Mononuclear cell (primary cell): ENCODE measurements at regions not wholly inside any gene's neighbourhood (a gene's known extent, or its start where the extent isn't known, plus 50 kb on each side); places are given as distances from the start of the nearest gene placed in this dataset.
"Not testable (repeated sequence)": the region's sequence is repeated elsewhere in the genome, so short reads cannot be mapped to it uniquely, and the experiment has no call there.

Experiments used
- H3K27me3 ChIP-seq: 2 replicates; pipeline ENCODE4 v1.6.0; 2011; ENCODE audit warnings: low read length, control low read depth; ENCODE audit not compliant: insufficient read depth
- H3K4me1 ChIP-seq: 2 replicates; pipeline ENCODE4 v1.5.1; 2011; ENCODE audit warnings: mild to moderate bottlenecking, low read length, control low read depth; ENCODE audit not compliant: insufficient read depth
- H3K4me3 ChIP-seq: 2 replicates; pipeline ENCODE4 v1.5.1; 2011; ENCODE audit warnings: mild to moderate bottlenecking, low read length, moderate library complexity
- H3K9me3 ChIP-seq: 2 replicates; pipeline ENCODE4 v1.5.1; 2011; ENCODE audit warnings: low read depth, mild to moderate bottlenecking, control low read depth, low read length

- no peaks in the 10 kb centered on the region for H3K4me1 ChIP-seq
- H3K4me3 ChIP-seq = no peak overlapping the region
- no peaks in the 10 kb centered on the region for H3K9me3 ChIP-seq
- H3K27me3 ChIP-seq = no peaks in the 10 kb centered on the region
These were observed 723.1 kb downstream of the MATN1 start for GRCh38 chr1:30000266-30000665.

DNA sequence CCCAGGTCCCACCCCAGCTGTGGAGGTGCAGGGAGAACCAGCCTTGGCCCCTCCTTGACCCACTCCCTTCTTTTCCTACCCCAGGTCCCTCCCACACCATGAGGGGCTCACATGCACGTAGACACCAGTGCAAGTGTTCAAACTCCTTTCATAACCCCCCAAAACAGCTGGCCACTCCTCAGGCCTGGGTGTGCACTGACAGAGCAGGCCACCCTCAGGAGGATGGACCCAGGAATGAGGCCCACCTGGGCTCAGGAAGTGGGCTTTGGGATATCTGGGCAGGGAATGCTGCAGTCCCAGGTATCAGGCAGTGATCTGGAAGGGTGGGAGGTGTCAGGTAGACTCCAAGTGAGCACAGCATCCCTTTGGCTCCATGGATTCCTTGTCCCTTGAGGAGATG lies 723.8 kb downstream of the MATN1 start:
- H3K4me3 ChIP-seq = no peak overlapping the region
- no peaks in the 10 kb centered on the region for H3K4me1 ChIP-seq
- no peaks in the 10 kb centered on the region for H3K9me3 ChIP-seq
- H3K27me3 ChIP-seq = no peaks in the 10 kb centered on the region

DNA sequence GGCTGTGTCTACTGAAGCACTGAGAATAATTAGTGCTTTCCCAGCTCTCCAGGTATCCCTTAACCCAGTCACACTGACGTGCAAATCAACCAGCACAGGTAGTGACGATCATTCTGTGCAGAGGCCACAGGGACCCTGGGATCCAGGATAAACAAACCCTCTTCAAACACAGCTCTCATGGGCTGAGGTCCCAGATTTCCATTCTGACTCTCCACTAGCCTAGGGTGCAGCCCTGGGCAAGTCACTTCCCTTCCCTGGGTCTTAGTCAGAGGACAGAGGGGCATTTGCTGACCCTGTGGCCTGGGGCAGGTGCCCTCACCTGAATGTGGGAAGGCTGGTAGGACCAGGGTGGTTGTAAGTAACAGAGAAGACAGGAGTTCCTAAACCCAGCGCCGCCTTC lies 724.7 kb downstream of the MATN1 start:
- H3K4me1 ChIP-seq = no peaks in the 10 kb centered on the region
- H3K4me3 ChIP-seq = no peak overlapping the region
- H3K9me3 ChIP-seq = peaks cover 6% of the 10 kb centered on the region
- no peaks in the 10 kb centered on the region for H3K27me3 ChIP-seq

GRCh38 chr1:29997818-29998217 lies 725.6 kb downstream of the MATN1 start:
- not testable (repeated sequence) for H3K9me3 ChIP-seq, H3K4me3 ChIP-seq, H3K4me1 ChIP-seq, H3K27me3 ChIP-seq

DNA sequence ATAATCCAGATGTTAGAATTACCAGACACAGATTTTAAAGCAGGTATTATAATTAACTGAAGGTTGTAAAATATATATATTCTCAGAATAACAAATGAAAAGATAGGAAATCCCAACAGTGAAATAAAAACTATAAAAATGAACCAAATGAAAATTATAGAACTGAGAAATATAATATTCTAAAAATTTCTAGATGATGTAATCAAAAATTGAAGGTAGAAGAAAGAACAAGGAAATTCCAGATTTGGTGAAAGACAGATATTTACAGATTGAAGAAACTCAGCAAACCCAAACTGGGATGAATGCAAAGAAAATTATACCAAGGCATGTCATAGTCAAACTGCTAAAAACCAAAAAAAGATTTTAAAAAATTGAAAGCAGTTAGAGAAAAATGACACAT lies 729.4 kb downstream of the MATN1 start:
- Histone ChIP-seq H3K4me3 (no peak overlapping the region), H3K4me1 (no peaks in the 10 kb centered on the region), H3K9me3 (peaks cover 6% of the 10 kb centered on the region), H3K27me3 (no peaks in the 10 kb centered on the region)

GRCh38 chr1:29991815-29992214 lies 731.6 kb downstream of the MATN1 start:
- H3K27me3 ChIP-seq = no peaks in the 10 kb centered on the region
- no peaks in the 10 kb centered on the region for H3K4me1 ChIP-seq
- peaks cover 6% of the 10 kb centered on the region for H3K9me3 ChIP-seq
- H3K4me3 ChIP-seq = no peak overlapping the region

DNA sequence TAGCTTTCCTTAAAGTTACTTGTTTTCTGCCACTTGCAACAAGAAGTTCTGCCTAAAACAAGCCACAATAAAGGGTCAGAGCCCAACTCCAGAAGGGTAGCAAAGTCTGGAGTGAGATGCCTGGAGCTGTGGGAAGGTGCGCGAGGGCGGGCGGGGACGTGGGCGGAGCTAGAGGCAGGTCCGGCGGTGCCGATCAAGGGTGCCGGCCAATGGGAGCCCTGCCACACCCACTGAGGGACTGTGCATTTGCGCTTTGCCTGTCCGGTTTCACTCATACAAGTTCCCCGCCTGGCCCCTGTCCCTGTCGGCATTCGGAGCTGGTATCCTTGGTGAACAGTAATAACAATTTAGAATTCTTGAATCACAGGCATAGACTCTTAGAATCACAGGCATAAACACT lies 732.4 kb downstream of the MATN1 start:
- Histone ChIP-seq H3K4me3 (no peak overlapping the region), H3K9me3 (peaks cover 6% of the 10 kb centered on the region), H3K27me3 (no peaks in the 10 kb centered on the region), H3K4me1 (peaks cover 2% of the 10 kb centered on the region)

- H3K4me1 ChIP-seq = peaks cover 9% of the 10 kb centered on the region
- H3K4me3 ChIP-seq = no peak overlapping the region
- H3K27me3 ChIP-seq = no peaks in the 10 kb centered on the region
- peaks cover 6% of the 10 kb centered on the region for H3K9me3 ChIP-seq
These were observed 733.1 kb downstream of the MATN1 start for GRCh38 chr1:29990304-29990703.

DNA sequence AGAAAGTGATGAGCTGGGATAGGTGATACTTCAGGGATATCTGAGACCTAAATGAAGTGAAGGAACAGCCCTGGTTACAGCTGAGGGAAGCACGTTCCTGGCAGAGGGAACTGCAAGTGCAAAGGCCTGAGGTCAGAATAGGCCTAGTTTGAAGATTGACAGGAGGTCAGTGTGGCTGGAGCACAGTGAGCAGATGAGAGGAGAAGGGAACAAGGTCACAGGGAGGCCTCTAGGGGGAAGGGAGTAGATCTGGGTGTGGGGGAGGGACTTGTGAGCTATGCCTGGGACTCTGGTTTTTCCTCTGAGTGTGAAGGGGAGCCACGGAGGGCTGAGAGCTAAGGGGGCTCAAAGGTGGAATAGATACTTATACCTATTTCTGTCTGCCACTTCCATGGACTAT lies 736.4 kb downstream of the MATN1 start:
- Histone ChIP-seq H3K4me1 (peaks cover 22% of the 10 kb centered on the region), H3K4me3 (no peak overlapping the region), H3K9me3 (no peaks in the 10 kb centered on the region), H3K27me3 (no peaks in the 10 kb centered on the region)

GRCh38 chr1:29985606-29985945 lies 737.8 kb downstream of the MATN1 start:
- no peak overlapping the region for H3K4me3 ChIP-seq
- H3K9me3 ChIP-seq = no peaks in the 10 kb centered on the region
- no peaks in the 10 kb centered on the region for H3K27me3 ChIP-seq
- peaks cover 22% of the 10 kb centered on the region for H3K4me1 ChIP-seq

GRCh38 chr1:29984862-29985605 lies 738.4 kb downstream of the MATN1 start:
- no peaks in the 10 kb centered on the region for H3K9me3 ChIP-seq
- no peak overlapping the region for H3K4me3 ChIP-seq

DNA sequence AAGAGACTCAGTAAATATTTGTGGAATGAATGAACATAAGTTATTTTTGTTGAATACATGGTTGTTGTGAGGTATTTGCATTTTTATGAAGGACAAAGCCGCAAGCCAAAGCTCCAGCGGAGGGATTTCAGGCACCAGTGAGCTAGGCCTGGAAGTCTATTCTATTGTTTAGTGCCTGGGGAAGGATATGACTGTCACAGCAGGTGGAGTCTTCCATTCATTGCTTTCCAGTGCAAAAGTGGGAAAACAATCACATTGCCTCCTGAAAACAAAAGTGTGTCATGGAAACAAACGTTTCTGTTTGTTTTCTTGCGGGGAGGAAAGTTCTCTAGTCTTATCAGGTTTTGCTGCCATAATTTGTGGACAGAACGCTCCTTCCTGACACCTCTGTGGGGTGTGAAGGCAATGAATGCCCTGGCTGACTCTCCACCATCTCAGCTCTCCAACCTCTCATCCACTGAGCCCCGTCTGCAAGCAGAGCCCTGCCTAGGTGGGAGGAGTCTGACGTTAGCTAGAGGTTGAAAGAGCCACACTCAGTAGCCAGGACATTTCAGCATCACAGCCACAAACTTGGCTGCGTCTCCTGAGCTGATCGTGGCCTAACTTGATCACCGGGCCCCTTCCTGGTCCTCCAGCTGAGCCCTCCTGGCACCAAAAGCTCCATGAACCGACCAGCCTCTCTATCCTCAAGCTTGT lies 739.1 kb downstream of the MATN1 start:
- peaks cover 2% of the 10 kb centered on the region for H3K27me3 ChIP-seq
- no peaks in the 10 kb centered on the region for H3K9me3 ChIP-seq
- H3K4me3 ChIP-seq = no peak overlapping the region
- H3K4me1 ChIP-seq = peaks cover 22% of the 10 kb centered on the region

More at GRCh38 chr1:29984862-29985605, 738.4 kb downstream of the MATN1 start:
- peaks cover under 1% of the 10 kb centered on the region for H3K27me3 ChIP-seq
- H3K4me1 ChIP-seq = peaks cover 22% of the 10 kb centered on the region

- H3K4me1 ChIP-seq = peaks cover 22% of the 10 kb centered on the region
- H3K27me3 ChIP-seq = peaks cover 2% of the 10 kb centered on the region
- no peaks in the 10 kb centered on the region for H3K9me3 ChIP-seq
- no peak overlapping the region for H3K4me3 ChIP-seq
These were observed 740.1 kb downstream of the MATN1 start for GRCh38 chr1:29983321-29983720.

DNA sequence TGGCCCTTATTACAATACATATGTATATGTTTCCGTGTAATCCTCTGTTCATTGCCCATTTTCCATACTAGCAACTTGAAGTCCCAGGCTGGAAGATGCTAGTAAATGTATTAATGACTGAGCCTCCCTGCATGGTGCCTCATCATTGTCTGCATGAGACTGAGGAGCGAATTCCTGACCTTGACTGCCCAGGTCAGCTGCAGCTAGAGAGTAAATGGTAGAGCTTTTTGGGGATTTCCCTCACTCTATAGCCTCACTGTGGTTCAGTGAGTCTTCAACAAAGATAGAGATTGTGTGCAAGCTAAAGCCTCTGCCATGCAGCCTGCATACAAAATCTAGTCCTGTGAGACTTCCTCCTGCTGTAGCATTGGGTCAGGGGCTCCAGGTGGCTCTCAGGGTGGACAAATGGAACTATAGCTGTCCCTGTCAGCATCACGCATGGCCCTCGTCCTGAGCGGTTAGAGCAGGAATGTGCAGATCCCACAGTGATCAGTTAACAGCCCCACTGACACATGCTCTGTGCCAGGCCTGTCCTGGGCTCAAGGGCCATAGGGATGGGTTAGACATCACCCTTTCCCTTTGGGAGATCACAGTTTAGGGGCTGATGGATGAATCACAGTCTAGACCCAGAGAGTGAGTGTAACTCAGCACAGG lies 741.7 kb downstream of the MATN1 start:
- H3K4me3 ChIP-seq = no peak overlapping the region
- H3K27me3 ChIP-seq = peaks cover 2% of the 10 kb centered on the region
- H3K9me3 ChIP-seq = no peaks in the 10 kb centered on the region
- H3K4me1 ChIP-seq = peaks cover 22% of the 10 kb centered on the region

DNA sequence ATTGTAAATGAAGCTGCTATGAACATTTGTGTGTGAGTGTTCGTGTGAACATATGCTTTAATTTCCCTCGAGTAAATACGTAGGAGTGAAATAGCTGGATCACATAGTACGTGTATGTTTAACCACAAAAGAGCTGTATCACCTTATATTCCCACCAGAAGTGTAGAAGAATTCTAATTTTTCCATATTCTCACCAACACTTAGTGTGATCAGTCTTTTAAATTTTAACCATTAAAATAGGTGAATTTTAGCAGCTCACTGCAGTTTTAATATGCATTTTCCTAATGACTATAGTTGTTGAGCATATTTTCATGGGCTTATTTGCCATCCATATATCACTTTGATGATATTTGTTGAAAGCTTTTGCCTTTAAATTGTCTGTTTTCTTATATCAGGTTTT lies 741.2 kb downstream of the PTPRU start:
- Histone ChIP-seq H3K27me3 (peaks cover 2% of the 10 kb centered on the region), H3K4me1 (no peaks in the 10 kb centered on the region), H3K9me3 (no peaks in the 10 kb centered on the region), H3K4me3 (no peak overlapping the region)
